Ovary (tissue), 3 donors: ENCODE measurements at regions not wholly inside any gene's neighbourhood (a gene's known extent, or its start where the extent isn't known, plus 50 kb on each side); places are given as distances from the start of the nearest gene placed in this dataset.

Experiments used
- CTCF ChIP-seq, 3 donors: fragments of 450-650 bp in 2 of 3; fragments of 200-600 bp in 1 of 3; IDR thresholded peaks; one replicate each; pipeline versions ENCODE4 v1.5.1 to v1.8.0; 2016 to 2022; ENCODE audit warnings: antibody characterized with exemption in 3 of 3, mild to moderate bottlenecking in 1 of 3
- POLR2A ChIP-seq: fragments of 450-650 bp; IDR thresholded peaks from one replicate; pipeline ENCODE4 v1.6.1; 2017; ENCODE audit warnings: antibody characterized with exemption, mild to moderate bottlenecking, moderate library complexity
- donor health status: DM: no; HTN: no; CAD: no.

GRCh38 chr4:81816031-81816761, 344.5 kb upstream of the RASGEF1B start:
- no peak for TF ChIP-seq POLR2A
- TF ChIP-seq CTCF (IDR thresholded peaks at IDR 0.05): no peak
